ENCODE measurements at regions not wholly inside any gene's neighbourhood (a gene's known extent, or its start where the extent isn't known, plus 50 kb on each side); places are given as distances from the start of the nearest gene placed in this dataset.

- Histone ChIP-seq H3K4me1 (no peaks in the 10 kb centered on the region), H3K36me3 (no peaks in the 10 kb centered on the region), H3K4me3 (no peak overlapping the region), H3K27ac (no peak overlapping the region), H3K27me3 (no peaks in the 10 kb centered on the region), H3K9me3 (no peaks in the 10 kb centered on the region)
- TF ChIP-seq CTCF (IDR thresholded peaks at IDR 0.05) = no peak
- no peak for DNase-seq (ENCODE audit: low spot score)
Measured at GRCh38 chr7:26562841-26563240, 271.2 kb downstream of the SNX10 start.

- no peak for DNase-seq (ENCODE audit: low spot score)
- TF ChIP-seq CTCF (IDR thresholded peaks at IDR 0.05) = no peak
- Histone ChIP-seq H3K4me1 (no peaks in the 10 kb centered on the region), H3K9me3 (no peaks in the 10 kb centered on the region), H3K4me3 (no peak overlapping the region), H3K27ac (no peak overlapping the region), H3K36me3 (no peaks in the 10 kb centered on the region), H3K27me3 (no peaks in the 10 kb centered on the region)
Measured at GRCh38 chr7:26563406-26563805, 271.7 kb downstream of the SNX10 start.

GRCh38 chr7:26567266-26567665, 275.6 kb downstream of the SNX10 start:
- H3K36me3 ChIP-seq = no peaks in the 10 kb centered on the region
- no peak for DNase-seq (ENCODE audit: low spot score)
- H3K4me3 ChIP-seq = no peak overlapping the region
- no peaks in the 10 kb centered on the region for H3K4me1 ChIP-seq
- H3K27ac ChIP-seq = no peak overlapping the region
- TF ChIP-seq CTCF (IDR thresholded peaks at IDR 0.05) = no peak
- H3K27me3 ChIP-seq = no peaks in the 10 kb centered on the region
- H3K9me3 ChIP-seq = peaks cover 0 to 3% of the 10 kb centered on the region in 2 donors

GRCh38 chr7:26574476-26574875, 282.8 kb downstream of the SNX10 start:
- Histone ChIP-seq H3K27ac (no peak overlapping the region), H3K4me1 (no peaks in the 10 kb centered on the region), H3K9me3 (peaks cover 0 to 3% of the 10 kb centered on the region in 2 donors), H3K36me3 (no peaks in the 10 kb centered on the region), H3K27me3 (no peaks in the 10 kb centered on the region), H3K4me3 (no peak overlapping the region)
- no peak for TF ChIP-seq CTCF (IDR thresholded peaks at IDR 0.05)
- DNase-seq (ENCODE audit: low spot score) = no peak

GRCh38 chr7:26580064-26580591, 284.3 kb downstream of the SKAP2 start:
- H3K27me3 ChIP-seq = no peaks in the 10 kb centered on the region
- no peak overlapping the region for H3K4me3 ChIP-seq
- H3K4me1 ChIP-seq = no peaks in the 10 kb centered on the region
- H3K36me3 ChIP-seq = no peaks in the 10 kb centered on the region
- no peak overlapping the region for H3K27ac ChIP-seq
- H3K9me3 ChIP-seq = no peaks in the 10 kb centered on the region
- no peak for DNase-seq (ENCODE audit: low spot score)
- no peak for TF ChIP-seq CTCF (IDR thresholded peaks at IDR 0.05)

GRCh38 chr7:26580711-26581110, 283.7 kb downstream of the SKAP2 start:
- Histone ChIP-seq H3K27me3 (no peaks in the 10 kb centered on the region), H3K27ac (no peak overlapping the region), H3K36me3 (no peaks in the 10 kb centered on the region), H3K4me1 (no peaks in the 10 kb centered on the region), H3K4me3 (no peak overlapping the region), H3K9me3 (no peaks in the 10 kb centered on the region)
- DNase-seq (ENCODE audit: low spot score) = no peak
- no peak for TF ChIP-seq CTCF (IDR thresholded peaks at IDR 0.05)

Data from right atrium auricular region (tissue), 2 donors.